ENCODE measurements at regions not wholly inside any gene's neighbourhood (a gene's known extent, or its start where the extent isn't known, plus 50 kb on each side); places are given as distances from the start of the nearest gene placed in this dataset.

DNA sequence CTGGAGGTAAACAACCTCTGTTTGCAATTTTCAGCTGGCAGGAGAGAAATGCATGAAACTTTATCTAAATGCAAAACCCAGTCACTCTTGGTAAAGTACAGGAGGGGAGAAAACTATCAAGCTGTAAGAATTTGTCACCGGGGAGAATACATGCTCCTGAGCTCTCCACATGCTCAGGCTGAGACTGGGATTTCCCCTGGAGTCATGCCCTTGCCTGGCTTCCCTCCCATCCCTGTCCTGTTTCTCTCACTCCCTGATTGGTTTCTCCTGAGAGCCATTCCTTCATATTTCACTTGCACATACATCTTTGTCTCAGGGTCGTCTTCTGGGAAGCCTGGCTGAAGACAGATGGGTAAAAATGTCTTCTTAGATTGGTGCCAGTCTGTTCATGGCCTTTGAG, 52.9 kb upstream of the SPATS2L start:
- no peak for DNase-seq (ENCODE audit: low spot score)
- TF ChIP-seq CTCF (IDR thresholded peaks at IDR 0.05; ENCODE audit: extremely low read depth, missing control alignments) = no peak

DNA sequence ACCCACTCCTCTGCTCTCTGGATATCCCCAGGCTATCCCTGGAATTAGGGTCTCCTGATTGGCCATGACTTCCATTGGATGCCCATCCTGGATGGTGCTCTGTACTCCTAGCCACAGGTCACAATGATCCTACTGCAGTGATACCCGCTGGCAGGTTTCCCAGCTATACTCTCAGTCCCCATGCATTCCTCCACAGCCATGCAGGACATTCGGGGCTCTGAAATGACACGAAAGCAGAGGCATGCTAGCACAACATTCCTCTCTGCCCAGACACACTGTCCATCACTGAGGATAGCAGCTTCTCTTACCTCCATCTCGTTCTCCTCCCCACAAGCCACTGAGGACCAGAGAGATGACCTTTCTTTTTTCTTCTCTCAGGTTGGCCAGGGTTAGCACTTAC, 51.7 kb upstream of the SPATS2L start:
- no peak for DNase-seq (ENCODE audit: low spot score)
- TF ChIP-seq CTCF (IDR thresholded peaks at IDR 0.05; ENCODE audit: extremely low read depth, missing control alignments) = no peak

- DNase-seq (ENCODE audit: low spot score) = no peak
Measured at GRCh38 chr2:200255549-200255948, 50.9 kb upstream of the SPATS2L start.

More at GRCh38 chr2:200255549-200255948, 50.9 kb upstream of the SPATS2L start:
- TF ChIP-seq CTCF (IDR thresholded peaks at IDR 0.05; ENCODE audit: extremely low read depth, missing control alignments) = no peak

Data from GM20000 (cell line).